ENCODE measurements at regions not wholly inside any gene's neighbourhood (a gene's known extent, or its start where the extent isn't known, plus 50 kb on each side); places are given as distances from the start of the nearest gene placed in this dataset.

- H3K79me1 ChIP-seq (ENCODE audit: low read depth, low read length): no peaks in the 10 kb centered on the region
- H2BK12ac ChIP-seq (ENCODE audit: low read depth, low read length): no peak overlapping the region
- 89% methylated on average over 2 of the region's 2 CpGs; no CpG with 5 or more reads in 1 of the 2 experiments for WGBS, 2 experiments (ENCODE audit: extremely low coverage in 1 of 2, insufficient coverage in 1 of 2, insufficient read length in 1 of 2, insufficient replicate concordance in 2 of 2, low coverage in 1 of 2, low lambda C conversion rate in 2 of 2, missing lambda C conversion rate in 1 of 2)
- no peak overlapping the region for H4K91ac ChIP-seq (replicated peaks; ENCODE audit: insufficient read length, low read length)
- no peaks in the 10 kb centered on the region for H3K79me2 ChIP-seq (ENCODE audit: control insufficient read depth in 1 of 2, insufficient read depth in 2 of 2, low read length in 2 of 2)
- POLR2A ChIA-PET (ENCODE audit: partially characterized antibody): no interaction called here
- no peak overlapping the region for H3K4me3 ChIP-seq (ENCODE audit: extremely low read depth in 1 of 4, insufficient read depth in 2 of 4, low read depth in 3 of 4, low read length in 4 of 4)
- no peak overlapping the region for H2AFZ ChIP-seq (ENCODE audit: low read length)
- H3K27me3 ChIP-seq (replicated peaks in 1 of 4; ENCODE audit: control insufficient read depth in 3 of 4, extremely low read depth in 1 of 4, insufficient read depth in 3 of 4, low read length in 3 of 4): no peaks in the 10 kb centered on the region
- no peak overlapping the region for H3K23ac ChIP-seq (ENCODE audit: insufficient read length)
- H3K56ac ChIP-seq (replicated peaks; ENCODE audit: insufficient read length, low read depth, low read length): no peak overlapping the region
- DNase-seq (ENCODE audit: low read depth in 1 of 2, low spot score in 2 of 2) (no peak), FAIRE-seq (no peak)
- no peak overlapping the region for H3K9ac ChIP-seq (replicated peaks in 1 of 4; ENCODE audit: extremely low read depth in 1 of 4, low read depth in 3 of 4, low read length in 3 of 4)
- no peak overlapping the region for H4K5ac ChIP-seq (ENCODE audit: insufficient read length, low read depth, low read length)
- H2BK120ac ChIP-seq (replicated peaks; ENCODE audit: low read depth, low read length): no peak overlapping the region
- no peaks in the 10 kb centered on the region for H4K20me1 ChIP-seq (replicated peaks in 1 of 2; ENCODE audit: control insufficient read depth in 1 of 2, insufficient read depth in 2 of 2, low read length in 2 of 2)
- H3K4ac ChIP-seq (replicated peaks; ENCODE audit: insufficient read length, low read depth, low read length): no peak overlapping the region
- no peak overlapping the region for H3K4me2 ChIP-seq (ENCODE audit: insufficient read depth in 1 of 2, low read depth in 2 of 2, low read length in 2 of 2)
- CTCF ChIA-PET (ENCODE audit: partially characterized antibody): no interaction called here
- H2BK20ac ChIP-seq (ENCODE audit: low read length): no peak overlapping the region
- H2BK15ac ChIP-seq (ENCODE audit: low read length): no peak overlapping the region
- no peaks in the 10 kb centered on the region for H3K9me3 ChIP-seq (ENCODE audit: insufficient read depth in 2 of 2, low read depth in 1 of 2, low read length in 1 of 2)
- H2AK5ac ChIP-seq (ENCODE audit: low read depth, low read length): no peak overlapping the region
- H3K18ac ChIP-seq (ENCODE audit: extremely low read depth, low read length): no peak overlapping the region
- no peaks in the 10 kb centered on the region for H3K4me1 ChIP-seq (replicated peaks in 1 of 4; ENCODE audit: control insufficient read depth in 3 of 4, insufficient read depth in 4 of 4, low read length in 3 of 4)
- no peak overlapping the region for H3K27ac ChIP-seq (ENCODE audit: low read depth, low read length)
- H3K14ac ChIP-seq (ENCODE audit: insufficient read length): no peak overlapping the region
- H2BK5ac ChIP-seq (ENCODE audit: low read depth, low read length): no peak overlapping the region
- no peak overlapping the region for H4K8ac ChIP-seq (ENCODE audit: extremely low read depth, insufficient read depth, low read length)
- no peaks in the 10 kb centered on the region for H3K36me3 ChIP-seq (ENCODE audit: control insufficient read depth in 2 of 4, insufficient read depth in 4 of 4, low read length in 3 of 4)
- H3K23me2 ChIP-seq (ENCODE audit: low read depth, low read length): no peaks in the 10 kb centered on the region
- no peak for TF ChIP-seq TBP (IDR thresholded peaks at IDR 0.05; ENCODE audit: low read depth, low read length)
- TF ChIP-seq SP2 (IDR thresholded peaks at IDR 0.05; ENCODE audit: low read length): no peak
- no peak for TF ChIP-seq EGR1 (IDR thresholded peaks at IDR 0.05; ENCODE audit: borderline replicate concordance, low read depth, low read length)
- TF ChIP-seq RFX5 (IDR thresholded peaks at IDR 0.05; ENCODE audit: borderline replicate concordance, low read depth, low read length): no peak
- no peak for TF ChIP-seq JUND (IDR thresholded peaks at IDR 0.05; ENCODE audit: low read length)
- TF ChIP-seq GABPA (IDR thresholded peaks at IDR 0.05; ENCODE audit: borderline replicate concordance, insufficient read depth, low read length): no peak
- TF ChIP-seq E2F6 (IDR thresholded peaks at IDR 0.05): no peak
- no peak for TF ChIP-seq TAF1 (IDR thresholded peaks at IDR 0.05; ENCODE audit: low read depth, low read length)
- TF ChIP-seq EP300 (IDR thresholded peaks at IDR 0.05; ENCODE audit: borderline replicate concordance in 1 of 2, low read depth in 2 of 2, low read length in 2 of 2): no peak
- TF ChIP-seq CTBP2 (IDR thresholded peaks at IDR 0.05; ENCODE audit: borderline replicate concordance, insufficient read depth, insufficient read length, low read length): no peak
- TF ChIP-seq TEAD4 (IDR thresholded peaks at IDR 0.05; ENCODE audit: low read depth, low read length): no peak
- TF ChIP-seq SIRT6 (IDR thresholded peaks at IDR 0.05; ENCODE audit: low read length): no peak
- no peak for TF ChIP-seq POLR2AphosphoS5 (IDR thresholded peaks at IDR 0.05; ENCODE audit: low read depth, low read length)
- no peak for TF ChIP-seq ASH2L (IDR thresholded peaks at IDR 0.05; ENCODE audit: low read length)
- no peak for TF ChIP-seq RXRA (IDR thresholded peaks at IDR 0.05; ENCODE audit: insufficient read depth, low read depth, low read length)
- TF ChIP-seq TCF12 (IDR thresholded peaks at IDR 0.05; ENCODE audit: low read depth, low read length): no peak
These were observed 51.8 kb upstream of the PPP1R9A start for GRCh38 chr7:94855589-94855988.

All from H1 (cell line).